Activated CD8-positive, alpha-beta T cell treated with anti-CD3 and anti-CD28 coated beads for 36 hours (primary cell): ENCODE measurements at regions not wholly inside any gene's neighbourhood (a gene's known extent, or its start where the extent isn't known, plus 50 kb on each side); places are given as distances from the start of the nearest gene placed in this dataset.

Experiments used
- ATAC-seq: fragments of 200-7000 bp; cut with Tn5 transposase; one replicate; pipeline ENCODE4 v1.10.0; 2021; ENCODE audit warnings: mild to moderate bottlenecking, moderate library complexity
- CTCF ChIA-PET: fragments of 350-600 bp; sonication (Branson Sonifier 250); formaldehyde crosslinking; loops from one replicate; lab custom pipeline; 2021; ENCODE audit warnings: antibody characterized with exemption; lab: Charles Lee
- POLR2A ChIA-PET: fragments of 350-600 bp; sonication (Branson Sonifier 250); formaldehyde crosslinking; loops from one replicate; lab custom pipeline; 2021; ENCODE audit warnings: antibody characterized with exemption; lab: Charles Lee
- DNase-seq: peaks from one replicate; pipeline ENCODE4 v3.0.0-alpha.2; 2020
- H3K27ac Mint-ChIP-seq: one replicate; pipeline ENCODE4 v1.8.0; 2021; ENCODE audit warnings: mild to moderate bottlenecking, mixed read lengths
- H3K27me3 Mint-ChIP-seq: one replicate; pipeline ENCODE4 v1.8.0; 2021; ENCODE audit warnings: mixed read lengths
- H3K36me3 Mint-ChIP-seq: one replicate; pipeline ENCODE4 v1.8.0; 2021; ENCODE audit warnings: low read depth, mixed read lengths
- H3K4me1 Mint-ChIP-seq: one replicate; pipeline ENCODE4 v1.8.0; 2021; ENCODE audit warnings: low read depth, mixed read lengths
- H3K4me3 Mint-ChIP-seq: one replicate; pipeline ENCODE4 v1.8.0; 2021; ENCODE audit warnings: mild to moderate bottlenecking, moderate library complexity, mixed read lengths
- H3K9me3 Mint-ChIP-seq: one replicate; pipeline ENCODE4 v1.8.0; 2021; ENCODE audit warnings: mixed read lengths
- intact Hi-C: fragments of 100-400 bp; cut with micrococcal nuclease; formaldehyde crosslinking; loops from one replicate; pipeline ENCODE4 v1.10.0; 2022
- TF ChIP-seq, protein P1 (sequence below): fragments of 200-600 bp; IDR thresholded peaks from one replicate; pipeline ENCODE4 v1.8.0; 2022; ENCODE audit warnings: antibody characterized with exemption, mild to moderate bottlenecking

GRCh38 chr14:65815127-65815526 is 402.6 kb downstream of the FUT8 start:
- Mint-ChIP-seq H3K9me3 (no peaks in the 10 kb centered on the region), H3K27ac (no peak overlapping the region), H3K4me1 (no peaks in the 10 kb centered on the region), H3K36me3 (no peaks in the 10 kb centered on the region), H3K27me3 (no peaks in the 10 kb centered on the region), H3K4me3 (no peak overlapping the region)
- intact Hi-C loops: loop anchor here (10.0 kb wide), 1 partner anchor 220 kb away; no protein-coding TSS in a partner anchor
- ChIA-PET CTCF (interaction anchor here (0.7 to 9.2 kb wide), 4 partner anchors 9 to 244 kb away, joined by 3 to 88 read pairs (median 4); no protein-coding TSS in a partner anchor), POLR2A (interaction anchor here (1.0 to 1.1 kb wide), 2 partner anchors 25 to 608 kb away, joined by 3 read pairs; no protein-coding TSS in a partner anchor)
- ATAC-seq: no peak
- no peak for DNase-seq
- TF ChIP-seq, protein P1, sequence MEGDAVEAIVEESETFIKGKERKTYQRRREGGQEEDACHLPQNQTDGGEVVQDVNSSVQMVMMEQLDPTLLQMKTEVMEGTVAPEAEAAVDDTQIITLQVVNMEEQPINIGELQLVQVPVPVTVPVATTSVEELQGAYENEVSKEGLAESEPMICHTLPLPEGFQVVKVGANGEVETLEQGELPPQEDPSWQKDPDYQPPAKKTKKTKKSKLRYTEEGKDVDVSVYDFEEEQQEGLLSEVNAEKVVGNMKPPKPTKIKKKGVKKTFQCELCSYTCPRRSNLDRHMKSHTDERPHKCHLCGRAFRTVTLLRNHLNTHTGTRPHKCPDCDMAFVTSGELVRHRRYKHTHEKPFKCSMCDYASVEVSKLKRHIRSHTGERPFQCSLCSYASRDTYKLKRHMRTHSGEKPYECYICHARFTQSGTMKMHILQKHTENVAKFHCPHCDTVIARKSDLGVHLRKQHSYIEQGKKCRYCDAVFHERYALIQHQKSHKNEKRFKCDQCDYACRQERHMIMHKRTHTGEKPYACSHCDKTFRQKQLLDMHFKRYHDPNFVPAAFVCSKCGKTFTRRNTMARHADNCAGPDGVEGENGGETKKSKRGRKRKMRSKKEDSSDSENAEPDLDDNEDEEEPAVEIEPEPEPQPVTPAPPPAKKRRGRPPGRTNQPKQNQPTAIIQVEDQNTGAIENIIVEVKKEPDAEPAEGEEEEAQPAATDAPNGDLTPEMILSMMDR: no peak

DNA sequence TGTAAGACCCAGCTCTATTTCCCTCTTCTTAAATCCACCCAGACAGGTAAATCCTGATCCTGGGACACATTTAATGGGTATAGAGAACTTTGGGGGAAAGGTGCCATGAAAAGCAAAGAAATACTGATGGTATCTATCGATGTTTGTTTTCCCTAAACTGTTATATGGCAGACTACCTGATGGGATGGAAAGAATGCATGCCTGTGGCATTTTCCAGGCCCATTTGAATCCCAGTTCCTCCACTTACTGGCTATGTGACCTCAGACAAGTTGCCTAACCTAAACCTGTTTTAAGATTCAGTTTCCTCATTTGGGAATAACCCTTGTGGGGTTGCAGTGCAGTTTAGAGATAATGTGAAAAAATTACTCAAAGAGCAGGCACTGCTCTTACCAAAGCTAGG is 404.5 kb downstream of the FUT8 start:
- DNase-seq: no peak
- H3K9me3 Mint-ChIP-seq: no peaks in the 10 kb centered on the region
- TF ChIP-seq, protein P1: no peak
- no peaks in the 10 kb centered on the region for H3K27me3 Mint-ChIP-seq
- intact Hi-C loops: loop anchor here (10.0 kb wide), 1 partner anchor 218 kb away; no protein-coding TSS in a partner anchor
- no peaks in the 10 kb centered on the region for H3K36me3 Mint-ChIP-seq
- no peak overlapping the region for H3K27ac Mint-ChIP-seq
- ChIA-PET POLR2A (no interaction called here), CTCF (interaction anchor here (1.2 to 9.2 kb wide), 2 partner anchors 8 to 144 kb away, joined by 3 to 88 read pairs; no protein-coding TSS in a partner anchor)
- no peaks in the 10 kb centered on the region for H3K4me1 Mint-ChIP-seq
- no peak for ATAC-seq
- no peak overlapping the region for H3K4me3 Mint-ChIP-seq

GRCh38 chr14:65819569-65819968 is 407.0 kb downstream of the FUT8 start:
- Mint-ChIP-seq H3K27ac (no peak overlapping the region), H3K9me3 (no peaks in the 10 kb centered on the region), H3K4me3 (no peak overlapping the region), H3K36me3 (no peaks in the 10 kb centered on the region), H3K27me3 (no peaks in the 10 kb centered on the region), H3K4me1 (peaks cover 4% of the 10 kb centered on the region)
- ATAC-seq (no peak), DNase-seq (no peak)
- ChIA-PET POLR2A (no interaction called here), CTCF (no interaction called here)
- TF ChIP-seq, protein P1: no peak
- intact Hi-C loops: loop anchor here (10.0 kb wide), 1 partner anchor 215 kb away; no protein-coding TSS in a partner anchor

- intact Hi-C loops: loop anchor here (5.0 kb wide), 1 partner anchor 404 kb away; no protein-coding TSS in a partner anchor
- Mint-ChIP-seq H3K9me3 (no peaks in the 10 kb centered on the region), H3K27ac (no peak overlapping the region), H3K27me3 (no peaks in the 10 kb centered on the region), H3K4me3 (no peak overlapping the region), H3K36me3 (no peaks in the 10 kb centered on the region), H3K4me1 (peaks cover 7% of the 10 kb centered on the region)
- no peak for DNase-seq
- CTCF ChIA-PET: interaction anchor here (0.7 to 1.4 kb wide), 2 partner anchors 406 to 657 kb away, joined by 3 to 4 read pairs; no protein-coding TSS in a partner anchor
- POLR2A ChIA-PET: no interaction called here
- ATAC-seq: no peak
- TF ChIP-seq, protein P1: no peak
Observed at GRCh38 chr14:65821224-65821753, 408.8 kb downstream of the FUT8 start.
